ENCODE measurements at regions not wholly inside any gene's neighbourhood (a gene's known extent, or its start where the extent isn't known, plus 50 kb on each side); places are given as distances from the start of the nearest gene placed in this dataset.

DNA sequence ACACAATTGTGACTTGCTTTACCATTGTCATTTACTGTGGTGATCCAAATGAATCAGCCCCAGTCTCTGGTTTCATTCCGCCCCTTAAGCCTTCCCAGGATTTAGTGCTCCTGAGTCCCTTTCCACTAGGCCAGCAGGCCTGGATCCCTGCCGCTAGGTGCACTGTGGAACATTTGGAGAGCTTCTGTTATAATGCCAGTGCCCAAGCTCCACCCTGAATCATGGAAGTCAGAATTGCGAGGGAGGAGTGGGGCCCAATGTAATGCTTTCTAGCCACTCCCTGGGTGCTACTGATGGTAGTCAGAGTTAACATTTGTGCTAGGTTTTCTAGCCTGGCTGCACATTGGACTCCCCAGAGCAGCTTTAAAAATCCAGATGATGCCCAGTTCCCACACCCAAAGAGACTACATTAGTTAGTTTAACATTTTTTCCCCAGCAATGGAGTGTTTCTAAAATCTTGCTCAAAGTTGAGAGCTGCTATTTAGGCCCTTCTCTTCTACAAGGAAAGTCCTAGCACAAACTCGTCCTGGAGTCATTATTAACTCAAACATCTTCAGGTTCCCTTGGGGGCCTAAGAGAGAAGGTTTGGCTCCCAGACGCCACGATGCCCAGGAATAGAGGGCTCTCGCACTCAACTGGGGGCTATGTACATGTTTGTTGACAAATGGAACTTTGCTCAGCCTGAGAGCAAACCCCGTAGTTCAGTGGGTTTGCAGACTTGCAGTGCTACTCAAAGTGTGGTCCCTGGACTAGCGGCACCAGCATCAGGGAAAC lies 366.7 kb upstream of the PROK2 start:
- Histone ChIP-seq H3K27ac (ENCODE audit: low read depth in 2 of 2, low read length in 1 of 2) (peak overlapping the region in 1 of 2 experiments; percentile 100; a peak in 2 of 4 replicates), H3K27me3 (ENCODE audit: insufficient read depth) (no peaks in the 10 kb centered on the region), H3K36me3 (replicated peaks in 1 of 2; ENCODE audit: control insufficient read depth in 1 of 2, insufficient read depth in 2 of 2, low read length in 1 of 2) (no peaks in the 10 kb centered on the region), H3K4me3 (ENCODE audit: low read depth in 2 of 2, low read length in 1 of 2) (no peak overlapping the region), H3K9me3 (no peaks in the 10 kb centered on the region), H2AFZ (ENCODE audit: low read depth) (no peak overlapping the region), H4K20me1 (ENCODE audit: insufficient read depth) (no peaks in the 10 kb centered on the region), H3F3A (replicated peaks; ENCODE audit: insufficient read depth) (peaks cover 4% of the 10 kb centered on the region), H3K9ac (no peak overlapping the region), H3K79me2 (ENCODE audit: insufficient read depth) (no peaks in the 10 kb centered on the region), H3K9me2 (no peaks in the 10 kb centered on the region), H3K4me1 (ENCODE audit: control insufficient read depth in 1 of 2, insufficient read depth in 2 of 2, low read depth in 1 of 2, low read length in 1 of 2) (peaks cover 0 to 29% of the 10 kb centered on the region in 2 experiments; a peak in 2 of 4 replicates), H3K4me2 (no peak overlapping the region)
- ChIA-PET CTCF (interaction anchor here (0.9 to 1.6 kb wide), 4 partner anchors 8 to 514 kb away, joined by 3 to 4 read pairs (median 3); no protein-coding TSS in a partner anchor), POLR2A (interaction anchor here (1.0 kb wide), 1 partner anchor 49 kb away, joined by 3 read pairs; no protein-coding TSS in a partner anchor)
- DNase-seq: no peak
- TF ChIP-seq PBX3 (IDR thresholded peaks at IDR 0.05): no peak
- TF ChIP-seq, protein P1, sequence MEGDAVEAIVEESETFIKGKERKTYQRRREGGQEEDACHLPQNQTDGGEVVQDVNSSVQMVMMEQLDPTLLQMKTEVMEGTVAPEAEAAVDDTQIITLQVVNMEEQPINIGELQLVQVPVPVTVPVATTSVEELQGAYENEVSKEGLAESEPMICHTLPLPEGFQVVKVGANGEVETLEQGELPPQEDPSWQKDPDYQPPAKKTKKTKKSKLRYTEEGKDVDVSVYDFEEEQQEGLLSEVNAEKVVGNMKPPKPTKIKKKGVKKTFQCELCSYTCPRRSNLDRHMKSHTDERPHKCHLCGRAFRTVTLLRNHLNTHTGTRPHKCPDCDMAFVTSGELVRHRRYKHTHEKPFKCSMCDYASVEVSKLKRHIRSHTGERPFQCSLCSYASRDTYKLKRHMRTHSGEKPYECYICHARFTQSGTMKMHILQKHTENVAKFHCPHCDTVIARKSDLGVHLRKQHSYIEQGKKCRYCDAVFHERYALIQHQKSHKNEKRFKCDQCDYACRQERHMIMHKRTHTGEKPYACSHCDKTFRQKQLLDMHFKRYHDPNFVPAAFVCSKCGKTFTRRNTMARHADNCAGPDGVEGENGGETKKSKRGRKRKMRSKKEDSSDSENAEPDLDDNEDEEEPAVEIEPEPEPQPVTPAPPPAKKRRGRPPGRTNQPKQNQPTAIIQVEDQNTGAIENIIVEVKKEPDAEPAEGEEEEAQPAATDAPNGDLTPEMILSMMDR (IDR thresholded peaks at IDR 0.05): no peak
- no peak for TF ChIP-seq POLR2AphosphoS5 (IDR thresholded peaks at IDR 0.05; ENCODE audit: low read depth, low read length)
- no peak for TF ChIP-seq GATA2 (CRISPR knock-in tag; IDR thresholded peaks at IDR 0.05)
- TF ChIP-seq TCF12 (IDR thresholded peaks at IDR 0.05): no peak
- no peak for TF ChIP-seq RXRA (IDR thresholded peaks at IDR 0.05; ENCODE audit: borderline replicate concordance, low read depth)
- no peak for TF ChIP-seq RAD21 (IDR thresholded peaks at IDR 0.05; ENCODE audit: low read length)
- no peak for TF ChIP-seq MEF2A (IDR thresholded peaks at IDR 0.05; ENCODE audit: borderline replicate concordance, low read depth)
- TF ChIP-seq GABPA (IDR thresholded peaks at IDR 0.05; ENCODE audit: low read depth): no peak
- no peak for TF ChIP-seq ELF1 (IDR thresholded peaks at IDR 0.05)
- TF ChIP-seq USF2 (IDR thresholded peaks at IDR 0.05; ENCODE audit: borderline replicate concordance, low read depth, low read length): no peak
- no peak for TF ChIP-seq RFX5 (IDR thresholded peaks at IDR 0.05; ENCODE audit: low read length)
- no peak for TF ChIP-seq RCOR1 (IDR thresholded peaks at IDR 0.05; ENCODE audit: low read length)
- TF ChIP-seq MAX (IDR thresholded peaks at IDR 0.05; ENCODE audit: low read depth): no peak
- no peak for TF ChIP-seq TAF1 (IDR thresholded peaks at IDR 0.05; ENCODE audit: borderline replicate concordance, low read depth, low read length)
- no peak for TF ChIP-seq NFIC (IDR thresholded peaks at IDR 0.05; ENCODE audit: borderline replicate concordance)
- 86% methylated on average over 7 of the region's 9 CpGs for WGBS (ENCODE audit: low lambda C conversion rate)
